ENCODE measurements at regions not wholly inside any gene's neighbourhood (a gene's known extent, or its start where the extent isn't known, plus 50 kb on each side); places are given as distances from the start of the nearest gene placed in this dataset.

- TF ChIP-seq EZH2 (optimal IDR thresholded peaks at IDR 0.05; ENCODE audit: low read depth, low read length) (no peak), CTCF (IDR thresholded peaks at IDR 0.05; ENCODE audit: low read length) (no peak), EZH2phosphoT487 (IDR thresholded peaks at IDR 0.05; ENCODE audit: low read length) (no peak)
Observed at GRCh38 chr14:101353422-101353821, 207.9 kb upstream of the DIO3 start.

All from MM.1S (cell line).